ENCODE measurements at regions not wholly inside any gene's neighbourhood (a gene's known extent, or its start where the extent isn't known, plus 50 kb on each side); places are given as distances from the start of the nearest gene placed in this dataset.
"Not testable (repeated sequence)": the region's sequence is repeated elsewhere in the genome, so short reads cannot be mapped to it uniquely, and the experiment has no call there.

DNA sequence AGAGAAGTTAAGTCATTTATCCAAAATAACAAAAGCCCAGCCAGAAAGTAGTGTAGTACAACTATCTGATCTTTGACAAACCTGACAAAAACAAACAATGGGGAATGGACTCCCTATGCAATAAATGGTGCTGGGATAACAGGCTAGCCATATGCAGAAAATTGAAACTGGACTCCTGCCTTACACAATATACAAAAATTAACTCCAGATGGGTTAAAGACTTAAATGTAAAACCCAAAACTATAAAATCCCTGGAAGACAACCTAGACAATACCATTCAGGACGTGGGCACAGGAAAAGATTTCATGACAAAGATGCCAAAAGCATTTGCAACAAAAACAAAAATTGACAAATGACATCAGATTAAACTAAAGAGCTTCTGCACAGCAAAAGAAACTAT is 561.4 kb upstream of the CHAC2 start:
- TF ChIP-seq EZH2 (IDR thresholded peaks at IDR 0.05; ENCODE audit: borderline replicate concordance), result not testable (repeated sequence)
- TF ChIP-seq, protein P1, sequence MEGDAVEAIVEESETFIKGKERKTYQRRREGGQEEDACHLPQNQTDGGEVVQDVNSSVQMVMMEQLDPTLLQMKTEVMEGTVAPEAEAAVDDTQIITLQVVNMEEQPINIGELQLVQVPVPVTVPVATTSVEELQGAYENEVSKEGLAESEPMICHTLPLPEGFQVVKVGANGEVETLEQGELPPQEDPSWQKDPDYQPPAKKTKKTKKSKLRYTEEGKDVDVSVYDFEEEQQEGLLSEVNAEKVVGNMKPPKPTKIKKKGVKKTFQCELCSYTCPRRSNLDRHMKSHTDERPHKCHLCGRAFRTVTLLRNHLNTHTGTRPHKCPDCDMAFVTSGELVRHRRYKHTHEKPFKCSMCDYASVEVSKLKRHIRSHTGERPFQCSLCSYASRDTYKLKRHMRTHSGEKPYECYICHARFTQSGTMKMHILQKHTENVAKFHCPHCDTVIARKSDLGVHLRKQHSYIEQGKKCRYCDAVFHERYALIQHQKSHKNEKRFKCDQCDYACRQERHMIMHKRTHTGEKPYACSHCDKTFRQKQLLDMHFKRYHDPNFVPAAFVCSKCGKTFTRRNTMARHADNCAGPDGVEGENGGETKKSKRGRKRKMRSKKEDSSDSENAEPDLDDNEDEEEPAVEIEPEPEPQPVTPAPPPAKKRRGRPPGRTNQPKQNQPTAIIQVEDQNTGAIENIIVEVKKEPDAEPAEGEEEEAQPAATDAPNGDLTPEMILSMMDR (IDR thresholded peaks at IDR 0.05; ENCODE audit: poor library complexity), result not testable (repeated sequence)
